CD4-positive, alpha-beta memory T cell (primary cell): ENCODE measurements at regions not wholly inside any gene's neighbourhood (a gene's known extent, or its start where the extent isn't known, plus 50 kb on each side); places are given as distances from the start of the nearest gene placed in this dataset.

ENCODE experiments used
- CTCF ChIA-PET: fragments of 350-600 bp; sonication (Branson Sonifier 250); formaldehyde crosslinking; loops from one replicate; lab custom pipeline; 2021; ENCODE audit warnings: inconsistent platforms; ENCODE audit not compliant: partially characterized antibody; lab: Charles Lee
- POLR2A ChIA-PET: fragments of 350-600 bp; sonication (Branson Sonifier 250); formaldehyde crosslinking; loops from one replicate; lab custom pipeline; 2021; ENCODE audit not compliant: partially characterized antibody; lab: Charles Lee
- DNase-seq, 5 donors: peaks; one replicate each; pipeline versions ENCODE4 v3.0.0 to v3.0.0-alpha.2; 2020 to 2022; ENCODE audit warnings: mixed read lengths in 1 of 5
- H3K27ac ChIP-seq: one replicate; pipeline ENCODE4 v1.7.0; 2013; ENCODE audit warnings: low read depth, low read length
- H3K27me3 ChIP-seq: 2 replicates; pipeline ENCODE4 v1.7.0; 2013; ENCODE audit warnings: mild to moderate bottlenecking, low read length, moderate library complexity; ENCODE audit not compliant: insufficient read depth
- H3K36me3 ChIP-seq: 2 replicates; pipeline ENCODE4 v1.7.0; 2013; ENCODE audit warnings: mild to moderate bottlenecking, low read length, moderate library complexity; ENCODE audit not compliant: insufficient read depth
- H3K4me1 ChIP-seq: 2 replicates; pipeline ENCODE4 v1.7.0; 2013; ENCODE audit warnings: mild to moderate bottlenecking, low read length, moderate library complexity; ENCODE audit not compliant: insufficient read depth
- H3K4me3 ChIP-seq, 2 donors: one replicate each; pipeline ENCODE4 v1.7.0; 2013; ENCODE audit warnings: low read length in 2 of 2, mild to moderate bottlenecking in 1 of 2
- H3K9me3 ChIP-seq, 2 donors: one replicate each; pipeline ENCODE4 v1.7.0; 2013; ENCODE audit warnings: low read length in 2 of 2, control low read depth in 1 of 2; ENCODE audit not compliant: control insufficient read depth in 1 of 2
- H3K27ac Mint-ChIP-seq, 7 donors: one replicate each; pipeline ENCODE4 v1.8.0; 2020 to 2021; ENCODE audit warnings: mixed read lengths in 7 of 7, mild to moderate bottlenecking in 6 of 7, inconsistent platforms in 3 of 7, moderate library complexity in 3 of 7
- H3K27me3 Mint-ChIP-seq, 2 donors: one replicate each; pipeline ENCODE4 v1.8.0; 2020 to 2021; ENCODE audit warnings: mixed read lengths in 2 of 2
- H3K36me3 Mint-ChIP-seq, 2 donors: one replicate each; pipeline ENCODE4 v1.8.0; 2020 to 2021; ENCODE audit warnings: mixed read lengths in 2 of 2, inconsistent platforms in 1 of 2, mild to moderate bottlenecking in 1 of 2
- H3K4me1 Mint-ChIP-seq, 4 donors: one replicate each; pipeline ENCODE4 v1.8.0; 2020 to 2021; ENCODE audit warnings: mixed read lengths in 4 of 4, mild to moderate bottlenecking in 1 of 4
- H3K4me3 Mint-ChIP-seq, 8 donors: one replicate each; pipeline ENCODE4 v1.8.0; 2020 to 2021; ENCODE audit warnings: mixed read lengths in 8 of 8, mild to moderate bottlenecking in 7 of 8, moderate library complexity in 6 of 8, inconsistent platforms in 3 of 8
- H3K9me3 Mint-ChIP-seq, 8 donors: one replicate each; pipeline ENCODE4 v1.8.0; 2020 to 2021; ENCODE audit warnings: mixed read lengths in 8 of 8, mild to moderate bottlenecking in 5 of 8, inconsistent platforms in 3 of 8, moderate library complexity in 1 of 8
- intact Hi-C: fragments of 100-400 bp; cut with micrococcal nuclease; formaldehyde crosslinking; loops from one replicate; pipeline ENCODE4 v1.15.1; 2023

- Mint-ChIP-seq H3K27me3 (peaks cover 6 to 17% of the 10 kb centered on the region in 2 donors), H3K4me3 (no peak overlapping the region), H3K36me3 (no peaks in the 10 kb centered on the region), H3K4me1 (no peaks in the 10 kb centered on the region), H3K27ac (no peak overlapping the region), H3K9me3 (peaks cover 0 to 2% (median 0%) of the 10 kb centered on the region in 8 donors)
- Histone ChIP-seq H3K36me3 (no peaks in the 10 kb centered on the region), H3K4me3 (no peak overlapping the region), H3K27me3 (no peaks in the 10 kb centered on the region), H3K4me1 (no peaks in the 10 kb centered on the region), H3K9me3 (no peaks in the 10 kb centered on the region), H3K27ac (no peak overlapping the region)
- CTCF ChIA-PET: no interaction called here
- no peak for DNase-seq
- POLR2A ChIA-PET: no interaction called here
- intact Hi-C loops: no loop called here
Measured at GRCh38 chr1:115476616-115477015, 138.6 kb upstream of the NGF start.

GRCh38 chr1:115475901-115476300, 137.9 kb upstream of the NGF start:
- H3K9me3 ChIP-seq: no peaks in the 10 kb centered on the region
- H3K4me1 ChIP-seq: no peaks in the 10 kb centered on the region
- ChIA-PET POLR2A (no interaction called here), CTCF (no interaction called here)
- H3K4me3 ChIP-seq: no peak overlapping the region
- Mint-ChIP-seq H3K4me3 (no peak overlapping the region), H3K36me3 (no peaks in the 10 kb centered on the region), H3K9me3 (peaks cover 0 to 2% (median 0%) of the 10 kb centered on the region in 8 donors), H3K27ac (no peak overlapping the region), H3K27me3 (peaks cover 6 to 17% of the 10 kb centered on the region in 2 donors), H3K4me1 (peaks cover 0 to 2% (median under 1%) of the 10 kb centered on the region in 4 donors)
- H3K27me3 ChIP-seq: no peaks in the 10 kb centered on the region
- no peaks in the 10 kb centered on the region for H3K36me3 ChIP-seq
- no peak for DNase-seq
- H3K27ac ChIP-seq: no peak overlapping the region
- intact Hi-C loops: no loop called here

- H3K9me3 Mint-ChIP-seq: peaks cover 0 to 2% (median 0%) of the 10 kb centered on the region in 8 donors
- Histone ChIP-seq H3K27ac (no peak overlapping the region), H3K36me3 (no peaks in the 10 kb centered on the region), H3K9me3 (no peaks in the 10 kb centered on the region), H3K4me3 (no peak overlapping the region), H3K27me3 (no peaks in the 10 kb centered on the region), H3K4me1 (no peaks in the 10 kb centered on the region)
- H3K4me1 Mint-ChIP-seq: peaks cover 0 to 8% (median 2%) of the 10 kb centered on the region in 4 donors
- no peak overlapping the region for H3K27ac Mint-ChIP-seq
- no peak for DNase-seq
- ChIA-PET CTCF (no interaction called here), POLR2A (no interaction called here)
- no peaks in the 10 kb centered on the region for H3K36me3 Mint-ChIP-seq
- intact Hi-C loops: no loop called here
- H3K27me3 Mint-ChIP-seq: peaks cover 6 to 14% of the 10 kb centered on the region in 2 donors
- H3K4me3 Mint-ChIP-seq: no peak overlapping the region
Measured at GRCh38 chr1:115475252-115475651, 137.2 kb upstream of the NGF start.

GRCh38 chr1:115473986-115474565, 136.0 kb upstream of the NGF start:
- Histone ChIP-seq H3K27me3 (no peaks in the 10 kb centered on the region), H3K4me3 (no peak overlapping the region), H3K36me3 (no peaks in the 10 kb centered on the region), H3K27ac (no peak overlapping the region), H3K9me3 (no peaks in the 10 kb centered on the region), H3K4me1 (no peaks in the 10 kb centered on the region)
- H3K4me3 Mint-ChIP-seq: no peak overlapping the region
- no peak overlapping the region for H3K27ac Mint-ChIP-seq
- peaks cover 6 to 16% of the 10 kb centered on the region in 2 donors for H3K27me3 Mint-ChIP-seq
- H3K9me3 Mint-ChIP-seq: no peaks in the 10 kb centered on the region
- ChIA-PET CTCF (no interaction called here), POLR2A (no interaction called here)
- DNase-seq: no peak
- H3K4me1 Mint-ChIP-seq: peaks cover 0 to 8% (median 6%) of the 10 kb centered on the region in 4 donors
- H3K36me3 Mint-ChIP-seq: no peaks in the 10 kb centered on the region
- intact Hi-C loops: no loop called here

- no peak overlapping the region for H3K4me3 ChIP-seq
- POLR2A ChIA-PET: no interaction called here
- no peak overlapping the region for H3K27ac Mint-ChIP-seq
- H3K9me3 ChIP-seq: no peaks in the 10 kb centered on the region
- intact Hi-C loops: no loop called here
- H3K4me1 Mint-ChIP-seq: peaks cover 0 to 8% (median 6%) of the 10 kb centered on the region in 4 donors
- CTCF ChIA-PET: interaction anchor here (2.0 kb wide), 1 partner anchor 331 kb away, joined by 16 read pairs; no protein-coding TSS in a partner anchor
- peak overlapping the region in 1 of 8 donors; percentile 28 for H3K4me3 Mint-ChIP-seq
- no peaks in the 10 kb centered on the region for H3K9me3 Mint-ChIP-seq
- no peaks in the 10 kb centered on the region for H3K36me3 ChIP-seq
- no peaks in the 10 kb centered on the region for H3K27me3 ChIP-seq
- DNase-seq: peak in 1 of 5 donors; percentile 2
- H3K36me3 Mint-ChIP-seq: no peaks in the 10 kb centered on the region
- H3K27me3 Mint-ChIP-seq: peaks cover 6 to 9% of the 10 kb centered on the region in 2 donors
- no peak overlapping the region for H3K27ac ChIP-seq
- H3K4me1 ChIP-seq: no peaks in the 10 kb centered on the region
Measured at GRCh38 chr1:115469703-115470476, 131.8 kb upstream of the NGF start.

GRCh38 chr1:115467790-115468189, 129.7 kb upstream of the NGF start:
- Histone ChIP-seq H3K9me3 (no peaks in the 10 kb centered on the region), H3K4me1 (no peaks in the 10 kb centered on the region), H3K27ac (no peak overlapping the region), H3K27me3 (no peaks in the 10 kb centered on the region), H3K4me3 (no peak overlapping the region), H3K36me3 (no peaks in the 10 kb centered on the region)
- no peaks in the 10 kb centered on the region for H3K36me3 Mint-ChIP-seq
- ChIA-PET CTCF (no interaction called here), POLR2A (no interaction called here)
- H3K9me3 Mint-ChIP-seq: no peaks in the 10 kb centered on the region
- DNase-seq: no peak
- intact Hi-C loops: no loop called here
- no peak overlapping the region for H3K4me3 Mint-ChIP-seq
- H3K4me1 Mint-ChIP-seq: peaks cover 0 to 8% (median 6%) of the 10 kb centered on the region in 4 donors
- peaks cover 0 to 3% of the 10 kb centered on the region in 2 donors for H3K27me3 Mint-ChIP-seq
- no peak overlapping the region for H3K27ac Mint-ChIP-seq

- H3K27ac ChIP-seq: no peak overlapping the region
- H3K27ac Mint-ChIP-seq: no peak overlapping the region
- no peak overlapping the region for H3K4me3 Mint-ChIP-seq
- DNase-seq: no peak
- H3K4me1 Mint-ChIP-seq: peaks cover 0 to 8% (median 6%) of the 10 kb centered on the region in 4 donors
- POLR2A ChIA-PET: no interaction called here
- no peaks in the 10 kb centered on the region for H3K9me3 ChIP-seq
- intact Hi-C loops: no loop called here
- no peak overlapping the region for H3K4me3 ChIP-seq
- H3K27me3 Mint-ChIP-seq: peaks cover 0 to 3% of the 10 kb centered on the region in 2 donors
- H3K36me3 Mint-ChIP-seq: no peaks in the 10 kb centered on the region
- no peaks in the 10 kb centered on the region for H3K27me3 ChIP-seq
- CTCF ChIA-PET: no interaction called here
- no peaks in the 10 kb centered on the region for H3K9me3 Mint-ChIP-seq
- no peaks in the 10 kb centered on the region for H3K36me3 ChIP-seq
- peaks cover 3% of the 10 kb centered on the region for H3K4me1 ChIP-seq
Measured at GRCh38 chr1:115467196-115467595, 129.1 kb upstream of the NGF start.
